Lung (tissue), 9 donors: ENCODE measurements at regions not wholly inside any gene's neighbourhood (a gene's known extent, or its start where the extent isn't known, plus 50 kb on each side); places are given as distances from the start of the nearest gene placed in this dataset.
"Not testable (repeated sequence)": the region's sequence is repeated elsewhere in the genome, so short reads cannot be mapped to it uniquely, and the experiment has no call there.

ENCODE experiments used
- ATAC-seq: fragments of 200-7000 bp; cut with Tn5 transposase; one replicate; pipeline ENCODE4 v1.9.1; 2020; ENCODE audit warnings: moderate number of reproducible peaks; ENCODE audit not compliant: insufficient read depth, low FRiP score
- DNase-seq, 3 donors: peaks; one replicate each; pipeline ENCODE4 v3.0.0-alpha.2; 2013 to 2017
- H3K27ac ChIP-seq, 2 donors: one replicate each; pipeline ENCODE4 v1.5.1; 2013; ENCODE audit warnings: mild to moderate bottlenecking in 2 of 2, moderate library complexity in 2 of 2, control low read depth in 1 of 2, inconsistent platforms in 1 of 2, low read depth in 1 of 2, low read length in 1 of 2
- H3K27me3 ChIP-seq, 3 donors: one replicate each; pipeline ENCODE4 v1.5.1; 2013; ENCODE audit warnings: low read length in 2 of 3; ENCODE audit not compliant: control insufficient read depth in 3 of 3, insufficient read depth in 3 of 3
- H3K36me3 ChIP-seq, 4 donors: one replicate each; pipeline ENCODE4 v1.5.1; 2013; ENCODE audit warnings: low read length in 4 of 4, mild to moderate bottlenecking in 1 of 4, moderate library complexity in 1 of 4; ENCODE audit not compliant: control insufficient read depth in 4 of 4, insufficient read depth in 4 of 4
- H3K4me1 ChIP-seq, 5 donors: one replicate each; pipeline ENCODE4 v1.5.1; 2013; ENCODE audit warnings: low read length in 5 of 5, mild to moderate bottlenecking in 2 of 5, moderate library complexity in 1 of 5; ENCODE audit not compliant: control insufficient read depth in 5 of 5, insufficient read depth in 5 of 5
- H3K4me3 ChIP-seq: one replicate; pipeline ENCODE4 v1.5.1; 2013; ENCODE audit warnings: mild to moderate bottlenecking, control low read depth, moderate library complexity
- H3K9ac ChIP-seq, 2 donors: one replicate each; pipeline ENCODE4 v1.5.1; 2013; ENCODE audit warnings: low read length in 2 of 2, control low read depth in 1 of 2; ENCODE audit not compliant: insufficient read depth in 1 of 2
- H3K9me3 ChIP-seq, 4 donors: one replicate each; pipeline ENCODE4 v1.5.1; 2013; ENCODE audit warnings: low read length in 3 of 4, mild to moderate bottlenecking in 1 of 4, moderate library complexity in 1 of 4; ENCODE audit not compliant: control insufficient read depth in 4 of 4, insufficient read depth in 3 of 4
- WGBS, 2 donors: extraction: QIAGEN DNeasy Blood & Tissue Kit; methylation state at CpG; one replicate each; pipeline ENCODE4 v1.1.7; 2013; 5-methylcytosine and 5-hydroxymethylcytosine counted together
- donor health status: Bipolar disorder and iron deficiency.
- donor health status: healthy.
- donor health status: DM: yes; HTN: yes; CAD: no.

GRCh38 chr15:21730427-21731405 lies 146.8 kb downstream of the POTEB start:
- not testable (repeated sequence) for H3K36me3 ChIP-seq, H3K27ac ChIP-seq, DNase-seq, H3K4me3 ChIP-seq, H3K9me3 ChIP-seq, H3K9ac ChIP-seq, H3K4me1 ChIP-seq, ATAC-seq, H3K27me3 ChIP-seq
- no CpG with 5 or more reads among the region's 19 CpGs for WGBS, 2 donors

DNA sequence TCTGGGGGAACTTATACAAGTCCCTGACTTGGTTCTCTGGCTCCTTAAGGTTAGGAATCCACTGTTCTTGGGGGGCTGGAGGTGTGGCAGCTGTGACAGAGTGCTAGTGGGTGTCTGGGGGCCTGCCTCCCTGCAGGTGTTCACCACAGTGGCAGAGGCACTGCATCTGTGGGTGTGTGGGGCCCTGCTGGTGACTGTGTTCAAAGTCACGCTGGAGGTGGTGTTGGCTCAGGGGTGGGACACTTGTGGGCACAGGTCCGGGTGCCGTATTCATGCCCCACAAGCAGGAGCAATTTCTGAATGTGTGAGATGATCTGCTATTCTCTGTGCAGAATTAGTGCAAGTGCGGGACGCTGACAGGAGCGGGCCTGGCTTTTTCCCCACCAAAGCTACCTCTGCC lies 152.5 kb downstream of the POTEB start:
- ATAC-seq, H3K27ac ChIP-seq, DNase-seq, H3K27me3 ChIP-seq, H3K9me3 ChIP-seq, H3K4me3 ChIP-seq, H3K36me3 ChIP-seq, H3K9ac ChIP-seq, H3K4me1 ChIP-seq: not testable (repeated sequence)
- WGBS, 2 donors, result no CpG with 5 or more reads among the region's 6 CpGs

DNA sequence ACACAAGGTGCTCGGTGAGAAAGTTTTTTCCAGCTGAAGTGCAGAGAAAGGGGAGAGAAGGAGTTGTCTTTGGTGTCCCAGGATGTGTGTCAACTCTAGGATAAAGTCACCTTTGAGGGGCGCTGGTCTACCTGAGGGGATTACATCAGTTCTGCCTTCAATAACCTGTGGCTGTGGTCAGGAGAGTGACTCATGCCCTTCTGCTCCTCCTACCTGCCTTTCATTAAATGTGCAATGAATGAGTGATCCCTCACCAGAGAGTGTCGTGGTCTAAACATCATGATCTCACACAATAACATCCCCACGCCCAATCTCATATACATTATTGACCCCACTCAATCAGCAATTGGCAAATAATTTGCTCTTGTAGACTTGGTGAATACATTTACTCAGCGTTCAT lies 156.4 kb downstream of the POTEB start:
- not testable (repeated sequence) for H3K27me3 ChIP-seq, H3K4me1 ChIP-seq, H3K9ac ChIP-seq, DNase-seq, H3K36me3 ChIP-seq, H3K27ac ChIP-seq, ATAC-seq, H3K9me3 ChIP-seq, H3K4me3 ChIP-seq
- no CpG with 5 or more reads among the region's 5 CpGs for WGBS, 2 donors

DNA sequence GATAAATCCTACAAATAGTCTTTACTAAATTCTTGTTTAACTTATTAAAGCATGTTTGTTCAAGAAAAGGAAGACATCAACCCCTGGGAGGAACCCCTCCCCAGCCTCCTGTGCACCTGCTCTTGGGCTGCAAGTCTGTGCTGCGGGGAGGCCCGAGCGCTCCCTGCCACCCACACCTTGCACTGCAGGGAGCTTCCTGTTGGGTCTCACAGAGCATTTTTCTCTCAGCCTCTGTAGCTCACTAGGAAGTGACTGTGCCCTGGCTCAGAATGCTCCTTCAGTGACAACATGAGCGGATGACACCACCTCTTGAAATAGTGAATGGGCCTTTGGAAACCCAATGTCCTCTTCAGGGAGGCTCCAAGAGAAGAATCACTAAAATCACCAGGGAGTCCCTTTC lies 158.8 kb downstream of the POTEB start:
- H3K9me3 ChIP-seq, DNase-seq, H3K27me3 ChIP-seq, H3K27ac ChIP-seq, H3K9ac ChIP-seq, H3K36me3 ChIP-seq, H3K4me3 ChIP-seq, ATAC-seq, H3K4me1 ChIP-seq: not testable (repeated sequence)
- WGBS, 2 donors, result no CpG with 5 or more reads among the region's 4 CpGs

- not testable (repeated sequence) for H3K36me3 ChIP-seq, H3K27ac ChIP-seq, H3K4me3 ChIP-seq, H3K4me1 ChIP-seq, H3K27me3 ChIP-seq, H3K9ac ChIP-seq, H3K9me3 ChIP-seq, ATAC-seq, DNase-seq
- no CpG with 5 or more reads among the region's 2 CpGs for WGBS, 2 donors
These were observed 159.4 kb downstream of the POTEB start for GRCh38 chr15:21718108-21718507.

- H3K36me3 ChIP-seq, DNase-seq, H3K4me3 ChIP-seq, H3K9me3 ChIP-seq, H3K27ac ChIP-seq, H3K9ac ChIP-seq, H3K27me3 ChIP-seq, ATAC-seq, H3K4me1 ChIP-seq: not testable (repeated sequence)
- WGBS, 2 donors, result no CpG with 5 or more reads among the region's 8 CpGs
These were observed 159.9 kb downstream of the POTEB start for GRCh38 chr15:21717661-21718060.

DNA sequence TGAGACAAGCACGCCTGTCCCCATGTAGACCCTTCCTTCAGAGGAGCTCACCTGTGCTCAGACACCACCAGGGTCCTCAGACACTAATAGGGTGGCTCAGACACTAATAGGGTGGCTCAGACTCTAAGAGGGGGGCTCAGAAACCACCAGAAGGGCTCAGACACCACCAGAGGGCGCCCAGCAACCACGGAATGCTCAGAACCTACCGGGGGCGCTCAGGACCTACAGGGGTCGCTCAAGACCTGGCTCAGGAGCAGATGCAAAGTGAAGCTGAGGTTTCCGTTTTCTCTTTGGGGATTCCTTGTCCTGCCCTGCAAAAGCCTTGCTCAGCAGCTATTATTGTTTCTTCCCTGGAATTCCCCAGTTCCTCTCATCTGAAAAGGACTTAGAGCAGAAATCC lies 172.1 kb downstream of the POTEB start:
- H3K27me3 ChIP-seq, H3K4me1 ChIP-seq, H3K9ac ChIP-seq, ATAC-seq, H3K4me3 ChIP-seq, H3K36me3 ChIP-seq, H3K9me3 ChIP-seq, DNase-seq, H3K27ac ChIP-seq: not testable (repeated sequence)
- WGBS, 2 donors, result no CpG with 5 or more reads among the region's 7 CpGs

DNA sequence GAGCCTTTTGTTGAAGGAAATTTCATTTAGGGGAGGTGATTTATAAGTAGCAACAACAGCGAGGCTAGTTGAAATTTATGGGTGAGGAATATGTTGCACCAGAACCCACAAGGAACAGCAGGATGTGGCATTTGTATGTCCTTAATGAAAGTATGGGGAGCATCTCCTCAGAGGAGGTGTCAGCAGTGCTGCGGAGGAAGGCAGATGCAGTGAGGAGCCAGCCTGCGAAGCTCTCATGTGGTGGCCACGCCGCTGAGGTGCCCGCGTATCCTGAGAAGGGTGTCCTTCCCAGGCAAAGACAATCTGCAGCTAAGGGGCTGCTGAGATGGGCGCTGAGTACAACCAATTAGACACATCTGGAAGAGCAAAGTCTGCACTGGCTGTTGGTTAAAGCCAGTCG lies 178.9 kb downstream of the POTEB start:
- not testable (repeated sequence) for H3K4me3 ChIP-seq, H3K36me3 ChIP-seq, H3K9me3 ChIP-seq, H3K27me3 ChIP-seq, ATAC-seq, H3K9ac ChIP-seq, H3K27ac ChIP-seq, DNase-seq, H3K4me1 ChIP-seq
- WGBS, 2 donors, result no CpG with 5 or more reads among the region's 9 CpGs
